ENCODE measurements at regions not wholly inside any gene's neighbourhood (a gene's known extent, or its start where the extent isn't known, plus 50 kb on each side); places are given as distances from the start of the nearest gene placed in this dataset.

DNA sequence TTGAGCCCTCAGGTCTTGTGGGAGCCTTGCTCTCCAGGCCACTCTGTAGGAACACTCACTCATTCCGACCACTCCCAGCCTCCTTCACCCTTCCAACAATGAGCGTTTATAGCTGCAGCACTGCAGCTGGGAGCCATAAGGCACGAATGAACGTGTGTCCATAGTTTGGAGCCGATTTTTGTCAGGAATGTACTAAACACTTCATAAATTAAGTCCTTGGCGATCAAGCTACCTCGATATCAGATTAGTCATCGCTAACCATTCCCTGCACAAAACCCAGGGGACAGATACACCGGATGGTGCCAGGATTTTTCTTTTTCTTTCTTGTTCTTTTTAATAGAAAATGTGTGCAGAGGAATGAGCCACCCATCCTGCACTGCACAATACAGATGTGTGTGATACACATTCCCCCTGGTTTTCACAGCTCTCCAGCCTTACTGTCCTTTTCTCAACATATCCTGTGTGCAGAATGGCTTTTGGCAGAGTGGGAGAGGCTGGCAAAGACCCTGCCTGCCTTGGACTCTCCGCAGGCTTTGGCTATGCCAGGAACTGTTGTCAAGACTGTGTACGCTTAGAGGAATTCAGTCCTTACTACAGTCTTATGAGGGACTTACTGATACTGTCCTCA lies 68.4 kb upstream of the ELAC2 start:
- no peak for TF ChIP-seq EZH2 (IDR thresholded peaks at IDR 0.05; ENCODE audit: insufficient read depth, poor library complexity, severe bottlenecking)
- TF ChIP-seq EZH2phosphoT487 (IDR thresholded peaks at IDR 0.05; ENCODE audit: insufficient read depth, low read depth), result no peak

Measured in GM23248 (cell line).